Activated CD4-positive, alpha-beta T cell treated with anti-CD3 and anti-CD28 coated beads, Interleukin-2, amount 50 U/mL, for 24 hours (primary cell): ENCODE measurements at regions not wholly inside any gene's neighbourhood (a gene's known extent, or its start where the extent isn't known, plus 50 kb on each side); places are given as distances from the start of the nearest gene placed in this dataset.

Experiments
- DNase-seq, 2 donors: peaks; one replicate each; pipeline ENCODE4 v3.0.0-alpha.2; 2020; ENCODE audit warnings: low read depth in 1 of 2, low spot score in 1 of 2

GRCh38 chr13:34037636-34038540 is 219.9 kb downstream of the RFC3 start:
- DNase-seq, result no peak

- no peak for DNase-seq
These were observed 220.7 kb downstream of the RFC3 start for GRCh38 chr13:34038541-34039068.

- DNase-seq, result no peak
These were observed 221.7 kb downstream of the RFC3 start for GRCh38 chr13:34039678-34040077.

- no peak for DNase-seq
These were observed 222.9 kb downstream of the RFC3 start for GRCh38 chr13:34040863-34041262.

- no peak for DNase-seq
These were observed 226.1 kb downstream of the RFC3 start for GRCh38 chr13:34044041-34044440.

- no peak for DNase-seq
These were observed 226.7 kb downstream of the RFC3 start for GRCh38 chr13:34044660-34045080.

- no peak for DNase-seq
These were observed 228.5 kb downstream of the RFC3 start for GRCh38 chr13:34046457-34046856.

- no peak for DNase-seq
These were observed 230.7 kb downstream of the RFC3 start for GRCh38 chr13:34048652-34049051.

GRCh38 chr13:34056733-34057258 is 238.8 kb downstream of the RFC3 start:
- no peak for DNase-seq

- no peak for DNase-seq
These were observed 246.7 kb downstream of the RFC3 start for GRCh38 chr13:34064456-34065205.

- DNase-seq, result no peak
These were observed 248.0 kb downstream of the RFC3 start for GRCh38 chr13:34065928-34066327.

- DNase-seq, result no peak
These were observed 248.4 kb downstream of the RFC3 start for GRCh38 chr13:34066344-34066743.

- DNase-seq, result no peak
These were observed 252.1 kb downstream of the RFC3 start for GRCh38 chr13:34070006-34070405.

GRCh38 chr13:34070544-34071303 is 252.8 kb downstream of the RFC3 start:
- no peak for DNase-seq

- no peak for DNase-seq
These were observed 258.4 kb downstream of the RFC3 start for GRCh38 chr13:34076319-34076718.

GRCh38 chr13:34076943-34077703 is 259.2 kb downstream of the RFC3 start:
- no peak for DNase-seq

- DNase-seq, result no peak
These were observed 260.5 kb downstream of the RFC3 start for GRCh38 chr13:34078334-34078999.

GRCh38 chr13:34085204-34085603 is 267.3 kb downstream of the RFC3 start:
- no peak for DNase-seq

GRCh38 chr13:34086281-34086680 is 268.3 kb downstream of the RFC3 start:
- no peak for DNase-seq

- no peak for DNase-seq
These were observed 269.8 kb downstream of the RFC3 start for GRCh38 chr13:34087791-34088190.
